Neural crest cell (in vitro differentiated cells): ENCODE measurements at regions not wholly inside any gene's neighbourhood (a gene's known extent, or its start where the extent isn't known, plus 50 kb on each side); places are given as distances from the start of the nearest gene placed in this dataset.

Source experiments
- DNase-seq: peaks from one replicate; pipeline ENCODE4 v3.0.0; 2021; ENCODE audit warnings: low read depth, mixed read lengths, low spot score
- H3K27ac Mint-ChIP-seq: one replicate; pipeline ENCODE4 v1.8.0; 2021; ENCODE audit warnings: mild to moderate bottlenecking, mixed read lengths; ENCODE audit not compliant: unreplicated experiment
- H3K27me3 Mint-ChIP-seq: 2 replicates; pipeline ENCODE4 v1.8.0; 2021; ENCODE audit warnings: low read depth, mild to moderate bottlenecking, mixed read lengths
- H3K36me3 Mint-ChIP-seq: 2 replicates; pipeline ENCODE4 v1.8.0; 2021; ENCODE audit warnings: low read depth, mild to moderate bottlenecking, mixed read lengths
- H3K4me1 Mint-ChIP-seq: 2 replicates; pipeline ENCODE4 v1.8.0; 2021; ENCODE audit warnings: mixed read lengths
- H3K4me3 Mint-ChIP-seq: one replicate; pipeline ENCODE4 v1.8.0; 2021; ENCODE audit warnings: mild to moderate bottlenecking, mixed read lengths
- H3K9me3 Mint-ChIP-seq: 2 replicates; pipeline ENCODE4 v1.8.0; 2021; ENCODE audit warnings: mixed read lengths
- CTCF ChIP-seq: fragments of 200-600 bp; sonication (generic); conservative IDR thresholded peaks from 2 replicates; pipeline ENCODE4 v1.5.0; 2021; ENCODE audit warnings: antibody characterized with exemption, mild to moderate bottlenecking

GRCh38 chr5:38613992-38614836 is 57.8 kb upstream of the LIFR start:
- Mint-ChIP-seq H3K27me3 (no peaks in the 10 kb centered on the region), H3K9me3 (peaks cover 4% of the 10 kb centered on the region), H3K4me3 (no peak overlapping the region), H3K4me1 (no peaks in the 10 kb centered on the region), H3K36me3 (peaks cover 3% of the 10 kb centered on the region), H3K27ac (no peak overlapping the region)
- DNase-seq = no peak
- no peak for TF ChIP-seq CTCF

- no peak overlapping the region for H3K4me3 Mint-ChIP-seq
- peaks cover 3% of the 10 kb centered on the region for H3K36me3 Mint-ChIP-seq
These were observed 58.6 kb upstream of the LIFR start for GRCh38 chr5:38615042-38615441.

GRCh38 chr5:38615981-38616451 is 59.6 kb upstream of the LIFR start:
- no peak for DNase-seq
- TF ChIP-seq CTCF = no peak
- no peaks in the 10 kb centered on the region for H3K4me1 Mint-ChIP-seq
- H3K9me3 Mint-ChIP-seq = peaks cover 4% of the 10 kb centered on the region
- H3K36me3 Mint-ChIP-seq = peaks cover 3% of the 10 kb centered on the region
- no peak overlapping the region for H3K27ac Mint-ChIP-seq
- H3K27me3 Mint-ChIP-seq = no peaks in the 10 kb centered on the region
- no peak overlapping the region for H3K4me3 Mint-ChIP-seq

More at GRCh38 chr5:38615042-38615441, 58.6 kb upstream of the LIFR start:
- Mint-ChIP-seq H3K9me3 (peaks cover 4% of the 10 kb centered on the region), H3K27me3 (no peaks in the 10 kb centered on the region), H3K27ac (no peak overlapping the region), H3K4me1 (no peaks in the 10 kb centered on the region)
- TF ChIP-seq CTCF = no peak
- no peak for DNase-seq

GRCh38 chr5:38618154-38618553 is 61.7 kb upstream of the LIFR start:
- Mint-ChIP-seq H3K27ac (no peak overlapping the region), H3K4me1 (no peaks in the 10 kb centered on the region), H3K9me3 (peaks cover 4% of the 10 kb centered on the region), H3K4me3 (no peak overlapping the region), H3K27me3 (no peaks in the 10 kb centered on the region), H3K36me3 (peaks cover 3% of the 10 kb centered on the region)
- no peak for TF ChIP-seq CTCF
- no peak for DNase-seq

- Mint-ChIP-seq H3K27me3 (no peaks in the 10 kb centered on the region), H3K27ac (no peak overlapping the region), H3K4me1 (no peaks in the 10 kb centered on the region), H3K4me3 (no peak overlapping the region), H3K36me3 (peaks cover 7% of the 10 kb centered on the region), H3K9me3 (peaks cover 4% of the 10 kb centered on the region)
- no peak for DNase-seq
- no peak for TF ChIP-seq CTCF
These were observed 64.9 kb upstream of the LIFR start for GRCh38 chr5:38621331-38621730.
